NCI-H446 (cell line): ENCODE measurements at regions not wholly inside any gene's neighbourhood (a gene's known extent, or its start where the extent isn't known, plus 50 kb on each side); places are given as distances from the start of the nearest gene placed in this dataset.

Source experiments
- DNase-seq, 2 experiments: peaks; one replicate each; lab custom pipeline; 2025; lab: John Stamatoyannopoulos, UW

DNA sequence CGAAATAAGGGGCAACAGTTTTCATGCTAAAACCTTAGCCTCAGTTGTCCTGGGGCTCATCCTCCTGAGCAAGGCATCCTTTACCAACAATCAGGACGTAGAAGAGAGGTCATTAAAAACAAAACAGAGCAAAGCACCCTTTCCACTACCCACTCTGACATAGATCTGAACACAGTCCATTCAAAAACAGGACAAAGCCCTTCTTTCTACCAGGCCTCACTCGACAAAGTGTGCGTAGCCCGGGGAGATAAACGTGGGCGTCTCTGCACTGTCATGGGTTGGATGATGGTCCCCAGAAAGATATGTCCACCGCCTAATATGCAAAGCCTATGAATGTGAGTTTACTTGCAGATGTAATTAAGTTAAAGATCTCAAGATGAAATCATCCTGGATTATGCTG, 60.6 kb upstream of the TAS2R1 start:
- DNase-seq = no peak

- DNase-seq = no peak
These were observed 56.1 kb upstream of the TAS2R1 start for GRCh38 chr5:9686216-9686615.

- no peak for DNase-seq
These were observed 51.6 kb upstream of the TAS2R1 start for GRCh38 chr5:9681706-9682105.
